Loucy (cell line): ENCODE measurements at regions not wholly inside any gene's neighbourhood (a gene's known extent, or its start where the extent isn't known, plus 50 kb on each side); places are given as distances from the start of the nearest gene placed in this dataset.

Experiments
- EZH2phosphoT487 ChIP-seq: fragments of 200-600 bp; IDR thresholded peaks from 2 replicates; pipeline ENCODE4 v1.6.1; 2018; ENCODE audit warnings: antibody characterized with exemption, mild to moderate bottlenecking, moderate library complexity, borderline replicate concordance
- TF ChIP-seq, protein P1 (sequence below): fragments of 200-600 bp; sonication (generic); conservative IDR thresholded peaks from 2 replicates; pipeline ENCODE4 v1.5.1; 2014; ENCODE audit warnings: mild to moderate bottlenecking, antibody characterized with exemption, low read length

DNA sequence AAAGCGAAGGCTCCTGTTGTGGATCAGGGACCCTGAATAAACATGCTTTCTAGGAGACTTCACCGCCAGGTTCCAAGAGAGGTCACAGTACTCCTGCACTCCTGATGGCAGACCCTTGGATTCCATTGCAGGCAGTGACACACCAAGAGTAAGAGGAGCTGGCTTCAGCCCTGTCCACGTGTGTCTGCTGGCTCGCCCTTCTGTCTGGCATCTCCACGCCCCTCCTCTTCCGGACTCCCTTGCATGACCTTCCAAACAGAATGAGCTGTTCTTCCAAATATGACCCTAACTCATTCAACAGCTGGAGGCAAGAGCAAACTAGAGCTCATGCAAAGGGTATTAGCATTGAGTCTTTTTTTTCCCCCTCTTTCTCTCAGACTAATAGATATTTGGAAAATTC lies 233.0 kb upstream of the PLEKHG7 start:
- TF ChIP-seq, protein P1, sequence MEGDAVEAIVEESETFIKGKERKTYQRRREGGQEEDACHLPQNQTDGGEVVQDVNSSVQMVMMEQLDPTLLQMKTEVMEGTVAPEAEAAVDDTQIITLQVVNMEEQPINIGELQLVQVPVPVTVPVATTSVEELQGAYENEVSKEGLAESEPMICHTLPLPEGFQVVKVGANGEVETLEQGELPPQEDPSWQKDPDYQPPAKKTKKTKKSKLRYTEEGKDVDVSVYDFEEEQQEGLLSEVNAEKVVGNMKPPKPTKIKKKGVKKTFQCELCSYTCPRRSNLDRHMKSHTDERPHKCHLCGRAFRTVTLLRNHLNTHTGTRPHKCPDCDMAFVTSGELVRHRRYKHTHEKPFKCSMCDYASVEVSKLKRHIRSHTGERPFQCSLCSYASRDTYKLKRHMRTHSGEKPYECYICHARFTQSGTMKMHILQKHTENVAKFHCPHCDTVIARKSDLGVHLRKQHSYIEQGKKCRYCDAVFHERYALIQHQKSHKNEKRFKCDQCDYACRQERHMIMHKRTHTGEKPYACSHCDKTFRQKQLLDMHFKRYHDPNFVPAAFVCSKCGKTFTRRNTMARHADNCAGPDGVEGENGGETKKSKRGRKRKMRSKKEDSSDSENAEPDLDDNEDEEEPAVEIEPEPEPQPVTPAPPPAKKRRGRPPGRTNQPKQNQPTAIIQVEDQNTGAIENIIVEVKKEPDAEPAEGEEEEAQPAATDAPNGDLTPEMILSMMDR, result no peak
- no peak for TF ChIP-seq EZH2phosphoT487
